Liver (tissue), 8 donors: ENCODE measurements at regions not wholly inside any gene's neighbourhood (a gene's known extent, or its start where the extent isn't known, plus 50 kb on each side); places are given as distances from the start of the nearest gene placed in this dataset.

Source experiments
- DNase-seq: peaks from one replicate; pipeline ENCODE4 v3.0.0-alpha.2; 2017; ENCODE audit warnings: low spot score
- H3K27ac ChIP-seq, 2 donors: one replicate each; pipeline ENCODE4 v1.7.0; 2013; ENCODE audit warnings: inconsistent platforms in 2 of 2, low read length in 2 of 2, control low read depth in 1 of 2, low read depth in 1 of 2, mild to moderate bottlenecking in 1 of 2
- H3K27me3 ChIP-seq, 4 donors: one replicate each; pipeline versions ENCODE4 v1.6.1 to v1.7.0; 2013; ENCODE audit warnings: low read length in 3 of 4, inconsistent platforms in 1 of 4, mild to moderate bottlenecking in 1 of 4, moderate library complexity in 1 of 4; ENCODE audit not compliant: control insufficient read depth in 4 of 4, insufficient read depth in 4 of 4
- H3K36me3 ChIP-seq, 4 donors: one replicate each; pipeline versions ENCODE4 v1.6.1 to v1.7.0; 2013; ENCODE audit warnings: low read length in 3 of 4, mild to moderate bottlenecking in 3 of 4, low read depth in 1 of 4, moderate library complexity in 1 of 4; ENCODE audit not compliant: control insufficient read depth in 4 of 4, insufficient read depth in 3 of 4
- H3K4me1 ChIP-seq, 4 donors: one replicate each; pipeline versions ENCODE4 v1.6.1 to v1.7.0; 2013; ENCODE audit warnings: low read length in 3 of 4, mild to moderate bottlenecking in 3 of 4, moderate library complexity in 1 of 4; ENCODE audit not compliant: control insufficient read depth in 4 of 4, insufficient read depth in 4 of 4
- H3K4me3 ChIP-seq, 3 donors: one replicate each; pipeline versions ENCODE4 v1.6.1 to v1.7.0; 2013; ENCODE audit warnings: low read length in 3 of 3, control low read depth in 1 of 3, low read depth in 1 of 3, mild to moderate bottlenecking in 1 of 3
- H3K9ac ChIP-seq, 2 donors: one replicate each; pipeline ENCODE4 v1.7.0; 2013; ENCODE audit warnings: low read length in 2 of 2, mild to moderate bottlenecking in 2 of 2, moderate library complexity in 2 of 2, control low read depth in 1 of 2, low read depth in 1 of 2
- H3K9me3 ChIP-seq, 4 donors: one replicate each; pipeline versions ENCODE4 v1.6.1 to v1.7.0; 2013; ENCODE audit warnings: low read length in 3 of 4; ENCODE audit not compliant: control insufficient read depth in 4 of 4
- ATF3 ChIP-seq: IDR thresholded peaks from 2 replicates; pipeline ENCODE4 v1.6.1; 2016; ENCODE audit warnings: antibody characterized with exemption
- CTCF ChIP-seq: fragments of 150-350 bp; IDR thresholded peaks from 2 replicates; pipeline ENCODE4 v1.5.1; 2017; ENCODE audit warnings: improper control_type of control experiment, low read depth, low read length; ENCODE audit not compliant: missing input control
- EGR1 ChIP-seq, 2 donors: IDR thresholded peaks; 2 replicates each; pipeline ENCODE4 v1.6.1; 2016 to 2018; ENCODE audit warnings: antibody characterized with exemption in 2 of 2, low read depth in 2 of 2
- FOXA1 ChIP-seq: IDR thresholded peaks from 2 replicates; pipeline ENCODE4 v1.6.1; 2016; ENCODE audit warnings: antibody characterized with exemption
- FOXA2 ChIP-seq: IDR thresholded peaks from 2 replicates; pipeline ENCODE4 v1.6.1; 2016; ENCODE audit warnings: antibody characterized with exemption
- GABPA ChIP-seq, 2 donors: IDR thresholded peaks in 1 of 2; conservative IDR thresholded peaks in 1 of 2; 2 replicates each; pipeline ENCODE4 v1.6.1; 2016; ENCODE audit warnings: antibody characterized with exemption in 2 of 2, mild to moderate bottlenecking in 1 of 2, moderate library complexity in 1 of 2
- HNF4A ChIP-seq, 2 donors: conservative IDR thresholded peaks; 2 replicates each; pipeline ENCODE4 v1.6.1; 2016; ENCODE audit warnings: antibody characterized with exemption in 2 of 2, mild to moderate bottlenecking in 2 of 2
- HNF4G ChIP-seq: IDR thresholded peaks from 2 replicates; pipeline ENCODE4 v1.6.1; 2016; ENCODE audit warnings: antibody characterized with exemption
- JUND ChIP-seq, 2 donors: IDR thresholded peaks; 2 replicates each; pipeline ENCODE4 v1.6.1; 2016; ENCODE audit warnings: antibody characterized with exemption in 2 of 2
- MAX ChIP-seq: IDR thresholded peaks from 2 replicates; pipeline ENCODE4 v1.6.1; 2016; ENCODE audit warnings: antibody characterized with exemption
- NR2F2 ChIP-seq: IDR thresholded peaks from 2 replicates; pipeline ENCODE4 v1.6.1; 2016; ENCODE audit warnings: antibody characterized with exemption
- RAD21 ChIP-seq, 2 donors: IDR thresholded peaks; 2 replicates each; pipeline ENCODE4 v1.6.1; 2016; ENCODE audit warnings: antibody characterized with exemption in 2 of 2, mild to moderate bottlenecking in 2 of 2
- REST ChIP-seq: IDR thresholded peaks from 2 replicates; pipeline ENCODE4 v1.6.1; 2016; ENCODE audit warnings: antibody characterized with exemption, mild to moderate bottlenecking
- RXRA ChIP-seq, 2 donors: IDR thresholded peaks; 2 replicates each; pipeline ENCODE4 v1.6.1; 2017 to 2018; ENCODE audit warnings: antibody characterized with exemption in 2 of 2, mild to moderate bottlenecking in 1 of 2
- SP1 ChIP-seq: IDR thresholded peaks from 2 replicates; pipeline ENCODE4 v1.6.1; 2018; ENCODE audit warnings: antibody characterized with exemption, mild to moderate bottlenecking
- TAF1 ChIP-seq: conservative IDR thresholded peaks from 2 replicates; pipeline ENCODE4 v1.6.1; 2016; ENCODE audit warnings: antibody characterized with exemption, mild to moderate bottlenecking
- YY1 ChIP-seq: IDR thresholded peaks from 2 replicates; pipeline ENCODE4 v1.6.1; 2016; ENCODE audit warnings: antibody characterized with exemption, mild to moderate bottlenecking
- ZBTB33 ChIP-seq: IDR thresholded peaks from 2 replicates; pipeline ENCODE4 v1.6.1; 2016; ENCODE audit warnings: antibody characterized with exemption
- WGBS: extraction: QIAGEN DNeasy Blood & Tissue Kit; methylation state at CpG from one replicate; pipeline ENCODE4 v1.1.7; 2013; 5-methylcytosine and 5-hydroxymethylcytosine counted together
- donor health status: healthy.
- donor health status: healthy.
- donor health status: healthy.
- donor health status: healthy.
- donor health status: healthy.

- WGBS = 66% methylated on average over 3 of the region's 3 CpGs
- no peak overlapping the region for H3K4me3 ChIP-seq
- TF ChIP-seq RAD21 (IDR thresholded peaks at IDR 0.05) = no peak
- no peak for TF ChIP-seq RXRA (IDR thresholded peaks at IDR 0.05)
- no peak for TF ChIP-seq JUND (IDR thresholded peaks at IDR 0.05)
- no peak for TF ChIP-seq CTCF
- TF ChIP-seq SP1 = no peak
- no peak for TF ChIP-seq ZBTB33
- no peak for TF ChIP-seq REST
- no peak for TF ChIP-seq YY1
- no peak for TF ChIP-seq EGR1 (IDR thresholded peaks at IDR 0.05; ENCODE audit: low read depth in 2 of 2)
- no peak for TF ChIP-seq HNF4G
- TF ChIP-seq GABPA (IDR thresholded peaks at IDR 0.05 in 1 of 2, conservative IDR thresholded peaks at IDR 0.05 in 1 of 2) = no peak
- TF ChIP-seq ATF3 = no peak
- TF ChIP-seq MAX = no peak
- TF ChIP-seq HNF4A (conservative IDR thresholded peaks at IDR 0.05) = no peak
- TF ChIP-seq FOXA1 = no peak
- TF ChIP-seq FOXA2 = no peak
- H3K36me3 ChIP-seq = no peaks in the 10 kb centered on the region
- no peaks in the 10 kb centered on the region for H3K9me3 ChIP-seq
- H3K27me3 ChIP-seq = no peaks in the 10 kb centered on the region
- DNase-seq = no peak
- H3K4me1 ChIP-seq = no peaks in the 10 kb centered on the region
- H3K9ac ChIP-seq = no peak overlapping the region
- H3K27ac ChIP-seq = no peak overlapping the region
These were observed 103.0 kb downstream of the UFM1 start for GRCh38 chr13:38452656-38453055.

- H3K36me3 ChIP-seq = no peaks in the 10 kb centered on the region
- H3K27me3 ChIP-seq = peaks cover 0 to 3% (median 0%) of the 10 kb centered on the region in 4 donors
- H3K9me3 ChIP-seq = peaks cover 0 to 11% (median 2%) of the 10 kb centered on the region in 4 donors
- H3K27ac ChIP-seq = no peak overlapping the region
- WGBS = 84% methylated on average over 7 of the region's 7 CpGs
- DNase-seq = no peak
- no peaks in the 10 kb centered on the region for H3K4me1 ChIP-seq
- no peak overlapping the region for H3K4me3 ChIP-seq
- H3K9ac ChIP-seq = no peak overlapping the region
- TF ChIP-seq ATF3 (no peak), ZBTB33 (no peak), FOXA1 (no peak), REST (no peak), FOXA2 (no peak), HNF4A (conservative IDR thresholded peaks at IDR 0.05) (no peak), GABPA (IDR thresholded peaks at IDR 0.05 in 1 of 2, conservative IDR thresholded peaks at IDR 0.05 in 1 of 2) (no peak), TAF1 (no peak), NR2F2 (no peak), MAX (no peak)
These were observed 113.0 kb downstream of the UFM1 start for GRCh38 chr13:38462605-38463004.
